NCI-H748 (cell line): ENCODE measurements at regions not wholly inside any gene's neighbourhood (a gene's known extent, or its start where the extent isn't known, plus 50 kb on each side); places are given as distances from the start of the nearest gene placed in this dataset.
A peak's percentile ranks its signal among the peaks of the same experiment; 100 is the strongest.
"Not testable (repeated sequence)": the region's sequence is repeated elsewhere in the genome, so short reads cannot be mapped to it uniquely, and the experiment has no call there.

Source experiments
- DNase-seq: peaks from one replicate; lab custom pipeline; 2025; ENCODE audit not compliant: unreplicated experiment; lab: John Stamatoyannopoulos, UW

- DNase-seq = no peak
Measured at GRCh38 chr2:190742431-190742830, 93.5 kb downstream of the NAB1 start.

- no peak for DNase-seq
Measured at GRCh38 chr2:190744041-190744440, 95.2 kb downstream of the NAB1 start.

GRCh38 chr2:190746971-190747761 lies 98.3 kb downstream of the NAB1 start:
- DNase-seq = no peak

- no peak for DNase-seq
Measured at GRCh38 chr2:190748966-190749365, 100.1 kb downstream of the NAB1 start.

- no peak for DNase-seq
Measured at GRCh38 chr2:190755772-190756415, 107.0 kb downstream of the NAB1 start.

- peak; percentile 20 for DNase-seq
Measured at GRCh38 chr2:190759749-190760213, 110.9 kb downstream of the NAB1 start.

GRCh38 chr2:190760353-190761150 lies 111.7 kb downstream of the NAB1 start:
- DNase-seq = not testable (repeated sequence)

GRCh38 chr2:190761216-190761615 lies 112.3 kb downstream of the NAB1 start:
- DNase-seq = not testable (repeated sequence)

GRCh38 chr2:190762566-190762965 lies 113.7 kb downstream of the NAB1 start:
- no peak for DNase-seq

- DNase-seq = no peak
Measured at GRCh38 chr2:190763100-190763499, 114.2 kb downstream of the NAB1 start.

- no peak for DNase-seq
Measured at GRCh38 chr2:190763901-190764514, 115.1 kb downstream of the NAB1 start.

- DNase-seq = no peak
Measured at GRCh38 chr2:190765386-190766173, 115.0 kb upstream of the GLS start.

- DNase-seq = no peak
Measured at GRCh38 chr2:190766174-190766572, 114.4 kb upstream of the GLS start.

GRCh38 chr2:190766595-190766994 lies 114.0 kb upstream of the GLS start:
- no peak for DNase-seq

GRCh38 chr2:190767821-190768220 lies 112.8 kb upstream of the GLS start:
- no peak for DNase-seq

- DNase-seq = no peak
Measured at GRCh38 chr2:190769258-190769657, 111.4 kb upstream of the GLS start.

- DNase-seq = no peak
Measured at GRCh38 chr2:190771726-190772125, 108.9 kb upstream of the GLS start.

- no peak for DNase-seq
Measured at GRCh38 chr2:190780594-190780993, 100.0 kb upstream of the GLS start.

GRCh38 chr2:190781604-190782198 lies 98.9 kb upstream of the GLS start:
- DNase-seq = peak; percentile 69

GRCh38 chr2:190782264-190782663 lies 98.4 kb upstream of the GLS start:
- DNase-seq = no peak
